HG03135 (cell line): ENCODE measurements at regions not wholly inside any gene's neighbourhood (a gene's known extent, or its start where the extent isn't known, plus 50 kb on each side); places are given as distances from the start of the nearest gene placed in this dataset.

Source experiments
- ATAC-seq: cut with Tn5 transposase; IDR thresholded peaks from one replicate; pipeline ENCODE4 v1.9.1; 2021; ENCODE audit warnings: mild to moderate bottlenecking, moderate library complexity; ENCODE audit not compliant: unreplicated experiment

DNA sequence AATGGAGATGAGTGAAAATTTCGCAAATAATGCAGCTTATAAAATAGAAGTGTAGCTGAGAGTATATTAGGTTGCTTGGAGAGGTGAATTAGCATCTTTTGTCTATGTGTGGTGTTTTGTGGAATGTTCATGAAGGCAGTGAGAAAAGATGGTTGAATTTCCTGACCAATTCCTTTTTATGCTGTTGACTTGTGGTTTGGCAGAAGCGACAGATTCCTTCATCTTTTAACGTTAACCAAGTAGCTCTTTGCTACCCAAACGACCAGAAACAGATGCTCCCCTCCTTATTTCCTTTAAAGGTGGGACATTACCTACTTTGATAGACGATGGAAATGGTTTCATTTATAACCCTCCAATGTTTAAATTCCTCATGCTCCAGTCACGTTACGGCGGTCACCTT, 390.5 kb downstream of the QKI start:
- ATAC-seq: no peak

DNA sequence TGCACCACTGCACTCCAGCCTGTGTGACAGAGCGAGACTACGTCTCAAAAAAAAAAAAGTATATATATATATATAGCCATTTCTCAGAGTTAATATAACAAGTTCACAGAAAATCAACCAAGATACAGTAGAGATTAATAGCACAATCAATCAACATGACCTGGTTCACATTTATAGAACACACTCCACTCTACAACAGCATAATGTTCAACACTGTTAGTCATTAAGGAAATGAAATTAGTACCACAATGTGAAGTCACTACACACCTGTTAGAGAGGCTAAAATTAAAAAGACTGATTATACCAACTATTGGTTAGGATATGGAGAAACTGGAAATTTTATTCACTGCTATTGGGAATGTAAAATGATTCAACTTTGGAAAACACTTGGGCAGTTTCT, 387.7 kb downstream of the QKI start:
- no peak for ATAC-seq

DNA sequence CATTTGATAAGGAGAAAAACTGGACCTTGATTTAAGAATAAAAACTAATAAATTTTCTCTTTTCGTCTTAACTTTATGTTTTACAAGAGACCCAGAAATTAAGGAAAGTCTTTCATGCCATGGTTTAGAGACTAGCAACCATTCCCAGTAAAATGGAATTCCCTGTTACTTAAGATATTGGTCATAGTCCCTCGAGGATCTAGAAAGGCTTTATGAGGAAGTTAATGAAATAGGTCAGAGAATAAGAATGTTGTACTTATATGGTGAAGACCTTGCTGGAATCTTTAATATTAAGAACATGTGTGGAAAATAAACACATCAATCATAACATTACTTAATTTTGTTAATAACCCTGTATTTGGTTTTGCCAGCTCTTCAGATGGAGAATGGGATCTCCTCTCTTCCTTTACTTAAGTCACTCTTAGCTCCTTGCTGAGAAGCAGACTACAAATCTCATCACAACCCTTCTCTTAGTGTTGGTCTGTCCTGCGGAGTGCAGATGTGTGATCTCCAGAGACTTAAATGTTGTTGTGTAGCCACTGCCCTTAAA, 382.9 kb downstream of the QKI start:
- ATAC-seq: no peak

DNA sequence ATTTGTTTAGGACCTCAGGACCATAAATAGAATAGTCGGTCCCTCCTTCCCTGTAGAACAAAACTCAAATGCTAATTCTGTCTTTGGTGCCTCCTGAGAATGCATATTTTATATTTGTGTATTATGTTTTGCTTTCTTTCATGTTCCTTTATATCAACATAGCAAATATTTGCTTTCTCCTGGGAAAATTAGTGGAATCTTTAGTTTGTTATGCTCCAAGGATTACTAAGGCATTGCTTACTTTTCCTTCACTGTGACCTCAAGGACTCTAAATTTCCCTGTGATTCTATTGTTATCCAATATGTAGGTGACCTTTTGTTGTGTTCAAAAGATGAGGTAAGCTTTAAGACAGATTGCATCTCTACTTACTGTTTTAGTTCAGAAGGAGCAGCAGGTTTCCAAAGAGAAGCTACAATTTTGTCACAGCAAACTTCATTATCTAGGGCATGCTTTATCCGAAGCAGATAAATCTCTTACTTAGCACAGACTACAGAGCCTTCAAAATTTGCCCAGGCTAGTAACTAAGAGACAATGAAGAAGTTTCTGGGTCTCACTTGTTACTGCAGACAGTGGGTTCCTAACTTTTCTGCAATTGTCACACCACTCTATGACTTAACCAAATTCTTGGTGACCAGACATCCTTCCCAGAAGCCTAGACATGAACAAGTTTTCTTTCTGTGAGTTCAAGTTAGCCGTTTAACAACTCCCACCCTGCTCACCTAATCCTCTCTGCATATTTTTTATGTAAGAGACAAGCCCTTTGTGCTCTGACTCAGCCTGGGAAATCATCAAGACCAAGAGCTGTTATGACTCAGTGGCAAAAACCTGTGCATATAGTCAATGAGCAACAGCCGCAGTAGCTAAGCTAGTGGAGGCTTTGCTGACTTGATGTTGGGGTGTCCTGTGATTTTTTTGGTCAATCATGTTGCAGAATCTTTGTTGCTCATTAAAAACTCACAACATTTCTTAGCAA, 378.8 kb downstream of the QKI start:
- ATAC-seq: no peak

DNA sequence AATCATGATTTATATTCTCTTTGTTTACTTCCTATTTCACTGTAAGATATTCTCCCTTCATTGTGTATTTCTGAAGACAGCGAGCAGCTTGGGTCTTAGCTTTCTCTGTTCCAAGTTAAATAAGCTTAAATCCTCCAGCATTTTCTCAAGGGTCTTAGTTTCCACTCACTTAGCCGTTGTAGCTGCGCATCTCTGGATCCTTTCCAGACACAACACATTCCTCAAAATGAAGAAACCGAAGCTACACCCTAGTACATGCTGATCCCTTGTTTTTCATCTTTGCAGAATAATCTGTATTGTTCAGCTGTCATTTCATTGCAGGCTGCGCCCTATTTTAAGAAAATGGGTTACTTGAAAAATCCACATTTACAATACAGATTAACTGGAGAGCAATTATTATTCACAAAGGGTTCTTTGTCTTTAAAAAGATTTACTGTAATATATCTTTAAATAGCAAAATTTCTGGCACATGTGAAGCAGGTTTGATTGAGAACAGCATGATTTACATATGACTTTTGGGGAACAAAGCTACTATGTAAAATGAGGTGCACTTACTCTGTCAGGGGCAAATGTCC, 375.8 kb downstream of the QKI start:
- no peak for ATAC-seq

DNA sequence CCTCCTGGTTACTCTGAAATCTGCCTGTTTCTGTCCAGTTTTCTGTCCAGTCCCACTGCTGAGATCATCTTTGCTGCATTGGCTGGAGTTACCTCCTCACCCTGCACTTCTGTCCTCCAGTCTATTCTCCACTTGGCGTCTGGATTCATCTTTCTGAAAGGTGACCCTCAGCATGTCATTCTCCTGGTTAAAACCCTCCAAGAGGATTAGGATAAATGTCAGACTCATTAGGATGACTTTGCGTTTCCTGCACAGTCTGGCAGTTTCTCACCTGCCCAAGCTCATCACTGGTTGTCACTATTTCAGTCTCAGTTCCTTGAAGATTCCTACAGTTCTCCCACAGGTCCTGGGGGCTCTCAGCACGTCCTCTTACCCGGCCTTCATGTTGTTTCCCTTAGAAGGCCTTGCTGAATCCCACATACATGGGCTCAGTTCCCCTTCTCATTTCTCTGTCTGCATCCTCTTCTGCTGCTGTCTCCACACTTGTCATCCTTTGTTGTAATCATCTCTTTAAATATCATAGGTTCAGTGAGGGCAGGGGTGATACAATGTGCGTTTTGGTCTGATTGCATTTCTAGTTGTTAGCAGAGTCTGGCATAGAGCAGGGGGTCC, 374.8 kb downstream of the QKI start:
- ATAC-seq: no peak

DNA sequence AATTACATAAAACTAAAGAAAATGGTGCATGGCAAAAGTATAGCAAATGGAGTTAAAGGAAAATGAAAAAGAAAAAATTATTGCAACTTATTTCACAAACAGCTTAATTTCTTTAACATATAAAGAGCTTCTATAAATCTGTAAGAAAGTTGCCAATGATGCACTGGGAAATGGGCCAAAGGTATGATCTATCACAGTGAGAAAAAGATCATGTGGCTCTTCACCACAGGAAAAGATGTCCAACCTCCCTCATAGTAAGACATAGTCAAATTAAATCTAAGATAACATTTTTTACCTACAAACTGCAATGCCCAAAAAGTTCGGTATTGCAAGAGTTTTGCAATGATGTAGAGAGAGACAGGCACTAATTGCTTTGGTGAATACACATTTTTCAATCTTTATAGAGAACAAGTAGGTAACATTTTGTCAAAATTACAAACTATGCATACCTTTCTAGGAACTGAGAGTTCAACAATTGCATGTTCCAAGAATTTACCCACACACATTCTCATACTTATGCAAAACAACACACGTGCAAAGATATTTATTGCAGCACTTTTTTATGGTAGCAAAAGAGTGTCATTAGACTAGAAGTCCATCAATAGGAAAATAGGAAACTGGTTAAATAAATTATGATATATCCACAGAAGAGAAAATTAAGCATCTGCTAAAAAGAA, 372.6 kb downstream of the QKI start:
- no peak for ATAC-seq

DNA sequence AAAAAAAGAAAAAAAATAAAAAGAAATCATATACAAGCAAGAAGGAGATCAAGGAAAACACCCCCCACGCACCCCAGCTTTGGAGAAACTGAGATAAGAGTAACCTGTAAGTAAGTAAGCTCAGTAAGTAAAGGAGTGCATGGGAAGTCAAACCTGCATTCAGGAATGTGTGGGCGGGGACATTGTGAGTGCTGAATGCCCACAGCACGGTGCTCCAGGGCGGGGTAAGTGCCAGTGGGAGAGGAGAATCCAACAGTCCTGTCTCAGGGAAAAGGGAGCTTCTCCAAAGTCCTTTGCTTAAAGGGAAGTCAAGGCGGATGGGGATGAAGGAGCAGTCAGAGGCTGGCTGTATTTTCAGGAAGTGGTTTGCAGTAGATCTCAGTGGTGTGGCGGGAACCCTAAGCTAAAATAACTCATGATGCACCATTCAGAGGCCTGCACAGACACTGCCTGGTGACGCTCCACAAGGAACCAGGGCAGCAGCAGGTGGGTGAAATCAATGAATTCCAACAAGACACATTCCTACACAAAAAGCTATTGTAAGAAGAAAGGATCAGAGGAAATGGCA, 368.0 kb downstream of the QKI start:
- ATAC-seq: peak; percentile 87

DNA sequence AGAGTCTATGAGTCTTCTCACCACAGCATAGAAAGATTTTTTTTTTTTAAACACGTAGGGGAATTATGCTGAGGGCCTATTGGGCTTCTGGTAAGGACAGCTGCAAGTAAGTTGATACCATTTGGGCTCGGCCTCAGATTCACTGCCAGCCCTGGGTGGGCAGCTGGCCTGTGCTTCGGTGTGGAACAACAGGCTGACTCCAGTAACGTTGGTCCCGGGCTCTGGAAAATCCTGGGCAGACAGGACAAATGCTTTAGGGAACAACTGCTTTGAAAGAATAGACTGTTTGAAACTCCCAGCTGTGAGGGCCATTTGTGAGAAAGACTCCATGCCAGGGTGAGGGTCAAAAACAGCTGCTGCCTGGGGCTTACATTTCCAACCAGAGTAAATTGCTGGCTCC, 366.5 kb downstream of the QKI start:
- ATAC-seq: no peak

DNA sequence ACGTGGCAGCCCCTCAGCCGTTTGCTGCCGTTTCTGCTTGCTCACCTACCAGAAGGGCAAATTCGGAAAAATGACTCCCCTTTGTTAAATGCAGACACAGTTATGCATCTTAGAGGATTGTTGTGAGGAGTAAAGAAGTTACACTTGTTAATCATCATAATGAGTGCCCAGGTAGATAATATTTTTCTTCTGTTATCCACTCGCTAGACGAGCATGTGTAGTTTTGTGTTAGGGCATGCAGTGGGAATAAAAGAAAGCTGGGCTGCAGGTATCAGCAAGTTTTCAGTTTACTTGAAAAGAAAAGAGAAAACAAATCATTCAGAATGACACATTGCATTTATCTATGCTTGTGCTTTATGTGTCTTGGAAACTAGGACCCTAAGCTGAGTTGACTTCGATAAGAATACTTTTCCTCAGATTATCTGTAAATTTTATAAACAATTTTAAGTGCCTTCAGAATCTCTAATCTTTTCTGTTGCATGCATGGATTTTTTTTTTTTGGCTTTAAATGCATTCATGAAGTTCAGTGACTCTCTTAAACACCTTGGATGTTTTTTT, 365.3 kb downstream of the QKI start:
- ATAC-seq: no peak

DNA sequence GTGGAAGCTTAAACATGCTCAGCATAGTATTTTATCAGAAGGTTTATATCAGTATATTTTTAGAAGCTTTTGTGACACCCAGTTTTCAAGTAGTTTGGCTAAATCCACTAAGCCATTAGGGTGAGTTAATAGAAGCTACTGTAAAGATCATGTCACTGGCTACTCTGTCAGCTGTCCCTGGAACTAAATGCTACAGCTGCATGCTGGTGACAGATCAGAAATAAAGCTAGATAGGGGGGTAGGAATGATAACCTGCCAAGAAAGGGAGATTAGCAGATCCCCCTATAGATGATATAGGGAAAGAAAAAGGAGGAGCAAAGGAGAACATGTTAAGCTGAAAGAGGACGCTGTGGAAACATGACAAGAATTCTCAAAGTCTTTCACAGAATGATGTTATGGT, 363.2 kb downstream of the QKI start:
- ATAC-seq: no peak

DNA sequence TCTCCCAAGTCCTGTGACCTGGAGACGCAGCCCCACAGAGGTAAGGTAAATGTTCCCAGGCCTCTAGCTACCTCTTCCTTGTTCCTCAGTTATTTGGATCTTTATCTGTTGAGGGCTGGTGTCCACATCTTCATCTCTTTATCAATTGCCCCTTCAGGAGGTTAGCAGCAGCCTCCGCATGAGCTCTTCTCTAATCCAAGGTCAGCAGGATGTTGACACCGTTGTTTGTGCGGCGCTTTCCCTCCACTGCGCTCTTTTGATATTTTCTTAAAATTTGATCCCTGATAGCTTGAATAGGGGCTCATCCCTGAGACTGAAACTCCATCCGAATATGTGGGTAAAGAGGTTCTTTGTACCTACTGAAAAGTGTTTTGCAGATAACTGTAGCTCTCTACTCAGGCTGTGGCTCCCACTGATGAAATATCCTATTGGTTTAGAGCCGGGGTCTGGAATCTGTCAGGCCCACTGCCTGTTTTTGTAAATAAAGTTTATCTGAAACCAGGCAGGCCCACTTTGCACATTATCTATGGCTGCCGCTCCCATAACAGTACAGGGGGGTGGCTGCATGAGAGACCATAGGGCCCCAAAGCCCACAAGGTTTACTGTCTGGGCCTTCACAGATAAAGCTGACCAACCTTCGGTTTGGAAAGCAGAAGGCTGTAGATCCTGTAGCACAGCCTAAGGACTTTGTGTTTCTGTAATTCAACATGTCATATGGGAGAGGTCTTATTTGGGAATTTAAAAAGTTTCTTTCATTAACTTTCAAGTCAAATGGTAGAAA, 362.6 kb downstream of the QKI start:
- no peak for ATAC-seq

DNA sequence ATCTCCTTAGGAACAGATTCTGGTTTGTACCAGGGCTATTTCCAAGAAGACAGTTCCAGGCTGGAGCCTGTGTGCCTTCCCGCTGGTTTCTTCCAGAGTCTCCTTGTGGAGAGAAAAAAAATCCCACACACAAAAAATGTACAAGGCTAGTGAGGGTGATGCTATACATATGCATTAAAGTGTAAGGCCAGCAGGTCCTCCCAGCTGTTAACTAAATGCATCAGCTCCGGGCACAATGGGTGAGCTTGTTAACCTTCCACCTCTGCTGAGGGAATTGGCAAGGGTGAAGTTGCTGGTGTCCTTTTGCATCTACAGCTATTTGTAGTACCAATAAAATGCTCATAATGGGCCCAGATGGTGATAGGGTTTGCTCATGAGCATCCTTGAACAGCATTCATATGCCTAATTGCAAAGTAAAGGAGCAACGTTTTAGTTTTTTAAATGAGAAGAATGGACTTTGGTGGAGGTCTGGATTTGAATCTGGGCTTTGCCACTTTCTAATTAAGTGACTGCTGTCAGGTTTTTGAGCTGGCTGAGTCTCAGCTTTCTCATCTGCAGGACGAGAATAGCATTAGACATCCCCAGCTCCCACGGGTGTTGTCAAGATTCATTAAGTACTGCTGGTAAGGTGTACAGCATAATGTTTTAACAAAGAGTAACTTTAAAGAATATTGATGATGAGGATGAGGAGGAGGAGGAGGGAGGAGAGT, 361.8 kb downstream of the QKI start:
- ATAC-seq: no peak

DNA sequence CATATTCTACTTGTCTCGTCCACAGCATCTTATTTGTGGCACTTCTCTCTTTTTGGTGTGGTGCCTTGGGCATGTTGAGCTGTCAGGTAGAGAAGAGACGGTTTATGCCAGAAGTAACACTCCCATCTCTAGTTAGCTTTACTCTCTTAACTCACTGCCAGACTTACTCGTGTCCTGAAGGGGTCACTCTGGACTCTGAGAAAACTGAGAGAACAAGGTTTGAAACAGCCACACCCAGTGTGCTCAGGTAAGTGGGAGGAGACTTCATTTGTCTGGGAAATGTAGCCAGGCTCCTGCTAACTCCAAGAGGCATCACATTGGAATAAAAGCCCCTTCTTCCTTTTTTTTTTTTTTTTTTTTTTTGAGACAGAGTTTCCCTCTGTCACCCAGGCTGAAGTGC, 360.8 kb downstream of the QKI start:
- no peak for ATAC-seq

DNA sequence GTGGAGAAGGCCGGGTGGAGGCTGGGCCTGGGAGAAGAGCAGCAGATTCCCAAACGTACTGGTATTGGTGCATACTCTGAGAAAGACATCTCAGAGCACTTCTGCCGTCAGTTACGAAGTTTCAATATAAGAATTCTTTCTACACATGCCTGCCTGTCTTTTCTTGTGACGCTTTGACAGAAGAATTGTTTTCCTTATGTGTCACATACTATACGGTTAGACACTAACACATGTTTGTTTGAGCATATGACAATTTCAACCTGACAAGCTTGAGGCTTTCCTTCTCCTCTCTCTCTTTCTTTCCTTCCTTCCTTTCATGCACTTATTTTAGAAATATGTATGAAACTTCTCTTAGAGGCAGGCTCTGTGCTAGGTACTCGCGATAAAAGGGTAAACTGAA, 360.0 kb downstream of the QKI start:
- no peak for ATAC-seq

DNA sequence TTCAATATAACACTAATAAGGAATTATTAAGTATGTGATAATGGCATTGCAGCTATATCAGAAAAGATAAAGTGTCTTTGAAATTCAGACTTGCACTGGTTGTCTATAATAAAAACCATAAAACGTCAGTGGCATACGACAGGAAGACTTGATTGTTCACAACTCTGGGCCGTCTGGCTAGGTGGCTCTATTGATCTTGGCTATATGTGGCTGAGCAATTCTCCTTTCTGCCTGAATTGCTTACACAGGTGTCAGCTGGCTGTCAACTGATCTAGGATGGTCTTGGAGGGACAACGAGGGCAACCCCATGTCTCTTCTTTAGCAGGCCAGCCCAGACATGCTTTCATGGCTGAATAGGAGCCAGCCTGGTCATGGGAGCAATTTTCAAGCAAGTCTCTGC, 359.1 kb downstream of the QKI start:
- no peak for ATAC-seq

DNA sequence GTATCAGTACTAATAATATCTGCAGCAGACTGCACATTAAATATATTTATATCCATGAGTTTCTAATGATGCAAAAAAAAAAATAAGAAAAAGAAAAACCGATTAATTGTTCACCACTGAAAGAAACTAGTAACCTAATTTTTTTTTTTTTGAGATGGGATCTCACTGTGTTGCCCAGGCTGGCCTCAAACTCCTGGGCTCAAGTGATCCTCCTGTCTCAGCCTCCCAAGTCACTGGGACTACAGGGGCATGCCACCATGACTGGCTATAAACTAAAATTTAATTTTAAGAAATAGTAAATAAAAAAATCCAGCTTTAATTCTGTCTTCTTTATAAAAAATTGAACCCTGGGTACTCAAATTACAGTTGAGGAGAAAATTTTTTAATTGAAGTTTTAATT, 358.2 kb downstream of the QKI start:
- ATAC-seq: no peak

DNA sequence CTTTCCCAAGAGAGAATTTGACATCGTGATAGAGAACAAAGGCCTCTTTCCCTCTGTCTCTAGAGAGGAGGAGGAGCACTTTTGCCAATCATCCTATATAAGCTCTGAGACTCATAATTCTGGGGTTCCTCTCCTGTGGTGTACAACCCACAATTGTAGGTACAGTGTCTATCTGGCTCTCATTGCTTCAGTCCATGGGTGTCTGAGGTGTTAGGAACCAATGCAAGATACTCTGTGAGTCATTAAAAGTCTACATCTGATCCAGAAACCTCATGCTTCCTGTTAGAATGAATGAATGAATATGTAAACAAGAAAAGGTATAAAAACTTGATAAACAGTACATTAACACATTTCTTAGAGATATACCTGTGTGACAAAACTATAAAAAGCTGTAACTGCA, 356.7 kb downstream of the QKI start:
- no peak for ATAC-seq

DNA sequence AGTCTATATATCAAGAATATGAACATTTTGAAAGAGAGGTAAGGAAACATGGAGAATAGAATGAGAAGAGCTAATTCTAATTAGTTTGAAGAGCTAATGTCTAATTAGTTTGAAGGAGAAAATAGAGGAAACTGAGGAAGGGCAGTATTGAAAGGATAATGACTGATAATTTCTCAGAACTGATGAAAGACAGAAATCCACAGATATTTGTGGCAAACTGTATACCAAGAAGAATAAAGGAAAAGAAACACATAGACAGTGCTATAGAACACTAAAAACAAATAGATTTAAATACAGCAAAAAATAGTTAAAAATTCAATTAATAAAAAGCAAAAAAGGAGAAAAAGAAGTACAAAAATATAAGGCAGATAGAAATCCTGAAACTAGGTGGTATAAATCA, 354.4 kb downstream of the QKI start:
- no peak for ATAC-seq
